Epithelial cell of prostate (primary cell): ENCODE measurements at regions not wholly inside any gene's neighbourhood (a gene's known extent, or its start where the extent isn't known, plus 50 kb on each side); places are given as distances from the start of the nearest gene placed in this dataset.
A peak's percentile ranks its signal among the peaks of the same experiment; 100 is the strongest.

Source experiments
- DNase-seq: peaks from one replicate; pipeline ENCODE4 v3.0.0-alpha.2; 2011; ENCODE audit warnings: low read depth, low spot score
- H3K27ac ChIP-seq: fragments of 450-650 bp; 2 replicates; pipeline ENCODE4 v1.5.1; 2017; ENCODE audit warnings: mild to moderate bottlenecking

- no peak for DNase-seq
- H3K27ac ChIP-seq, result no peak overlapping the region
Observed at GRCh38 chr17:14701886-14702285, 401.0 kb downstream of the HS3ST3B1 start.

GRCh38 chr17:14699574-14700185 lies 398.8 kb downstream of the HS3ST3B1 start:
- peak; percentile 31 for DNase-seq
- H3K27ac ChIP-seq, result no peak overlapping the region

- no peak for DNase-seq
Observed at GRCh38 chr17:14693382-14693781, 392.5 kb downstream of the HS3ST3B1 start.

GRCh38 chr17:14690704-14691103 lies 389.8 kb downstream of the HS3ST3B1 start:
- DNase-seq, result no peak
- no peak overlapping the region for H3K27ac ChIP-seq

More at GRCh38 chr17:14693382-14693781, 392.5 kb downstream of the HS3ST3B1 start:
- H3K27ac ChIP-seq, result no peak overlapping the region

GRCh38 chr17:14688134-14688533 lies 387.3 kb downstream of the HS3ST3B1 start:
- no peak overlapping the region for H3K27ac ChIP-seq
- DNase-seq, result no peak

- peak; percentile 43 for DNase-seq
- H3K27ac ChIP-seq, result no peak overlapping the region
Observed at GRCh38 chr17:14672830-14673229, 371.9 kb downstream of the HS3ST3B1 start.

- no peak overlapping the region for H3K27ac ChIP-seq
- DNase-seq, result no peak
Observed at GRCh38 chr17:14670861-14671260, 370.0 kb downstream of the HS3ST3B1 start.

GRCh38 chr17:14664511-14664910 lies 363.6 kb downstream of the HS3ST3B1 start:
- H3K27ac ChIP-seq, result no peak overlapping the region
- no peak for DNase-seq

GRCh38 chr17:14641117-14641516 lies 340.2 kb downstream of the HS3ST3B1 start:
- no peak overlapping the region for H3K27ac ChIP-seq
- no peak for DNase-seq

GRCh38 chr17:14637260-14637659 lies 336.4 kb downstream of the HS3ST3B1 start:
- no peak overlapping the region for H3K27ac ChIP-seq
- no peak for DNase-seq

- H3K27ac ChIP-seq, result no peak overlapping the region
- no peak for DNase-seq
Observed at GRCh38 chr17:14630621-14631020, 329.7 kb downstream of the HS3ST3B1 start.

- no peak for DNase-seq
- H3K27ac ChIP-seq, result no peak overlapping the region
Observed at GRCh38 chr17:14630046-14630445, 329.2 kb downstream of the HS3ST3B1 start.

- peak; percentile 20 for DNase-seq
- H3K27ac ChIP-seq, result no peak overlapping the region
Observed at GRCh38 chr17:14622615-14623101, 321.8 kb downstream of the HS3ST3B1 start.

GRCh38 chr17:14621826-14622614 lies 321.1 kb downstream of the HS3ST3B1 start:
- no peak for DNase-seq
- H3K27ac ChIP-seq, result no peak overlapping the region

GRCh38 chr17:14619821-14620220 lies 318.9 kb downstream of the HS3ST3B1 start:
- peak; percentile 64 for DNase-seq
- H3K27ac ChIP-seq, result no peak overlapping the region

- DNase-seq, result no peak
- H3K27ac ChIP-seq, result no peak overlapping the region
Observed at GRCh38 chr17:14616528-14616927, 315.6 kb downstream of the HS3ST3B1 start.

- DNase-seq, result no peak
- H3K27ac ChIP-seq, result no peak overlapping the region
Observed at GRCh38 chr17:14605267-14605599, 304.4 kb downstream of the HS3ST3B1 start.

GRCh38 chr17:14604591-14605266 lies 303.8 kb downstream of the HS3ST3B1 start:
- H3K27ac ChIP-seq, result no peak overlapping the region
- DNase-seq, result no peak

GRCh38 chr17:14596224-14596623 lies 295.3 kb downstream of the HS3ST3B1 start:
- no peak overlapping the region for H3K27ac ChIP-seq

GRCh38 chr17:14595656-14596055 lies 294.8 kb downstream of the HS3ST3B1 start:
- no peak for DNase-seq
- no peak overlapping the region for H3K27ac ChIP-seq

More at GRCh38 chr17:14596224-14596623, 295.3 kb downstream of the HS3ST3B1 start:
- DNase-seq, result no peak

GRCh38 chr17:14594690-14595089 lies 293.8 kb downstream of the HS3ST3B1 start:
- no peak overlapping the region for H3K27ac ChIP-seq
- no peak for DNase-seq
